NCI-H2196 (cell line): ENCODE measurements at regions not wholly inside any gene's neighbourhood (a gene's known extent, or its start where the extent isn't known, plus 50 kb on each side); places are given as distances from the start of the nearest gene placed in this dataset.

Experiments
- DNase-seq: peaks from one replicate; lab custom pipeline; 2025; ENCODE audit not compliant: unreplicated experiment; lab: John Stamatoyannopoulos, UW

GRCh38 chr4:41426539-41426938 is 111.4 kb upstream of the LIMCH1 start:
- DNase-seq = no peak

GRCh38 chr4:41427306-41427882 is 110.6 kb upstream of the LIMCH1 start:
- no peak for DNase-seq

- no peak for DNase-seq
These were observed 109.9 kb upstream of the LIMCH1 start for GRCh38 chr4:41427931-41428600.

- no peak for DNase-seq
These were observed 109.2 kb upstream of the LIMCH1 start for GRCh38 chr4:41428601-41429279.

GRCh38 chr4:41429280-41429669 is 108.7 kb upstream of the LIMCH1 start:
- DNase-seq = no peak

- no peak for DNase-seq
These were observed 107.2 kb upstream of the LIMCH1 start for GRCh38 chr4:41430792-41431191.

GRCh38 chr4:41431276-41431675 is 106.7 kb upstream of the LIMCH1 start:
- no peak for DNase-seq

GRCh38 chr4:41432219-41432618 is 105.7 kb upstream of the LIMCH1 start:
- DNase-seq = no peak

GRCh38 chr4:41432881-41433280 is 105.1 kb upstream of the LIMCH1 start:
- DNase-seq = no peak

- no peak for DNase-seq
These were observed 104.6 kb upstream of the LIMCH1 start for GRCh38 chr4:41433361-41433760.

- DNase-seq = no peak
These were observed 102.4 kb upstream of the LIMCH1 start for GRCh38 chr4:41435510-41435909.

- no peak for DNase-seq
These were observed 101.5 kb upstream of the LIMCH1 start for GRCh38 chr4:41436419-41436818.

- DNase-seq = no peak
These were observed 100.8 kb upstream of the LIMCH1 start for GRCh38 chr4:41437111-41437536.

- no peak for DNase-seq
These were observed 99.0 kb upstream of the LIMCH1 start for GRCh38 chr4:41438931-41439297.

GRCh38 chr4:41442810-41443209 is 95.1 kb upstream of the LIMCH1 start:
- DNase-seq = peak; percentile 74

- DNase-seq = no peak
These were observed 94.4 kb upstream of the LIMCH1 start for GRCh38 chr4:41443340-41444079.

- no peak for DNase-seq
These were observed 91.6 kb upstream of the LIMCH1 start for GRCh38 chr4:41446391-41446790.

GRCh38 chr4:41446981-41447725 is 90.8 kb upstream of the LIMCH1 start:
- DNase-seq = no peak

GRCh38 chr4:41448934-41449333 is 89.0 kb upstream of the LIMCH1 start:
- no peak for DNase-seq

GRCh38 chr4:41451961-41452360 is 86.0 kb upstream of the LIMCH1 start:
- DNase-seq = no peak
